DOHH2 (cell line): ENCODE measurements at regions not wholly inside any gene's neighbourhood (a gene's known extent, or its start where the extent isn't known, plus 50 kb on each side); places are given as distances from the start of the nearest gene placed in this dataset.

Experiments used
- H3F3A ChIP-seq: fragments of 200-600 bp; sonication (generic), shearing (Covaris generic); 2 replicates; pipeline ENCODE4 v1.6.0; 2016; ENCODE audit warnings: antibody characterized with exemption, mild to moderate bottlenecking; ENCODE audit not compliant: control insufficient read depth, insufficient read depth
- H3K27ac ChIP-seq: fragments of 200-600 bp; sonication (generic); 2 replicates; pipeline ENCODE4 v1.5.1; 2014; ENCODE audit warnings: low read depth, mild to moderate bottlenecking, low read length, moderate library complexity
- H3K27me3 ChIP-seq: fragments of 200-600 bp; sonication (generic); 2 replicates; pipeline ENCODE4 v1.6.1; 2014; ENCODE audit warnings: mild to moderate bottlenecking, low read length, mixed read lengths; ENCODE audit not compliant: control insufficient read depth
- H3K36me3 ChIP-seq: fragments of 200-600 bp; sonication (generic); 2 replicates; pipeline ENCODE4 v1.6.1; 2014; ENCODE audit warnings: mild to moderate bottlenecking, low read length, moderate library complexity, mixed read lengths; ENCODE audit not compliant: control insufficient read depth
- H3K4me1 ChIP-seq: fragments of 200-600 bp; sonication (generic); 2 replicates; pipeline ENCODE4 v1.6.1; 2014; ENCODE audit warnings: mild to moderate bottlenecking, low read length, mixed read lengths; ENCODE audit not compliant: control insufficient read depth
- H3K4me2 ChIP-seq: fragments of 200-600 bp; sonication (generic); 2 replicates; pipeline ENCODE4 v1.6.0; 2014; ENCODE audit warnings: mild to moderate bottlenecking, low read length, moderate library complexity
- H3K4me3 ChIP-seq: fragments of 200-600 bp; sonication (generic); 2 replicates; pipeline ENCODE4 v1.5.1; 2014; ENCODE audit warnings: mild to moderate bottlenecking, low read length, mixed read lengths
- H3K79me2 ChIP-seq: fragments of 200-600 bp; sonication (generic); 2 replicates; pipeline ENCODE4 v1.6.1; 2014; ENCODE audit warnings: mild to moderate bottlenecking, low read length, mixed read lengths; ENCODE audit not compliant: control insufficient read depth
- H3K9me2 ChIP-seq: fragments of 200-600 bp; sonication (generic); replicated peaks from 2 replicates; pipeline ENCODE4 v1.6.1; 2014; ENCODE audit warnings: mild to moderate bottlenecking, low read length, mixed read lengths; ENCODE audit not compliant: control insufficient read depth
- H3K9me3 ChIP-seq: fragments of 200-600 bp; sonication (generic); 2 replicates; pipeline ENCODE4 v1.6.1; 2014; ENCODE audit warnings: antibody characterized with exemption, low read length, mixed read lengths; ENCODE audit not compliant: control insufficient read depth, insufficient read depth
- H4K20me1 ChIP-seq: fragments of 200-600 bp; sonication (generic); 2 replicates; pipeline ENCODE4 v1.6.0; 2014; ENCODE audit warnings: low read depth, mild to moderate bottlenecking, antibody characterized with exemption, low read length, moderate library complexity; ENCODE audit not compliant: control insufficient read depth, insufficient read depth
- EZH2phosphoT487 ChIP-seq: fragments of 200-600 bp; sonication (generic); IDR thresholded peaks from 2 replicates; pipeline ENCODE4 v1.6.1; 2017; ENCODE audit warnings: borderline replicate concordance, mild to moderate bottlenecking, antibody characterized with exemption, low read length, moderate library complexity, mixed read lengths
- TF ChIP-seq, protein P1 (sequence below): fragments of 200-600 bp; sonication (generic); IDR thresholded peaks from one replicate; pipeline ENCODE4 v1.5.1; 2014; ENCODE audit warnings: antibody characterized with exemption, mild to moderate bottlenecking, low read depth, low read length; ENCODE audit not compliant: poor library complexity, severe bottlenecking

DNA sequence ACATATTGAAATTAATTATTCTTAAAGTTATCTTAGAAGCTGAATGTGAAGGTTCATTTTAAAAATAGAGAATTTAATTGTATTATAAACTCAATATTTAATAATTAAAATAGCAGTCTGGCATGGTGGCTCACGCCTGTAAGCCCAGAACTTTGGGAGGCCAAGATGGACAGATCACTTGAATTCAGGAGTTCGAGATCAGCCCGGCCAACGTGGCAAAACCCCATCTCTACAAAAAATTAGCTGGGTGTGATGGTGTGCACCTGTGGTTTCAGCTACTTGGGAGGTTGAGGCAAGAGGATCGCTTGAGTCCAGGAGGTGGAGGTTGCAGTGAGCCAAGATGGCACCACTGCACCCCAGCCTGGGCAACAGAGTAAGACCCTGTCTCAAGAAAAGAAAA, 659.9 kb upstream of the AGA start:
- Histone ChIP-seq H4K20me1 (no peaks in the 10 kb centered on the region), H3K4me3 (no peak overlapping the region), H3K9me3 (no peaks in the 10 kb centered on the region), H3F3A (no peaks in the 10 kb centered on the region), H3K27me3 (no peaks in the 10 kb centered on the region), H3K4me2 (no peak overlapping the region), H3K4me1 (no peaks in the 10 kb centered on the region), H3K36me3 (no peaks in the 10 kb centered on the region), H3K27ac (no peak overlapping the region), H3K79me2 (no peaks in the 10 kb centered on the region), H3K9me2 (no peaks in the 10 kb centered on the region; the same call in 1 of the 2 replicates)
- TF ChIP-seq, protein P1, sequence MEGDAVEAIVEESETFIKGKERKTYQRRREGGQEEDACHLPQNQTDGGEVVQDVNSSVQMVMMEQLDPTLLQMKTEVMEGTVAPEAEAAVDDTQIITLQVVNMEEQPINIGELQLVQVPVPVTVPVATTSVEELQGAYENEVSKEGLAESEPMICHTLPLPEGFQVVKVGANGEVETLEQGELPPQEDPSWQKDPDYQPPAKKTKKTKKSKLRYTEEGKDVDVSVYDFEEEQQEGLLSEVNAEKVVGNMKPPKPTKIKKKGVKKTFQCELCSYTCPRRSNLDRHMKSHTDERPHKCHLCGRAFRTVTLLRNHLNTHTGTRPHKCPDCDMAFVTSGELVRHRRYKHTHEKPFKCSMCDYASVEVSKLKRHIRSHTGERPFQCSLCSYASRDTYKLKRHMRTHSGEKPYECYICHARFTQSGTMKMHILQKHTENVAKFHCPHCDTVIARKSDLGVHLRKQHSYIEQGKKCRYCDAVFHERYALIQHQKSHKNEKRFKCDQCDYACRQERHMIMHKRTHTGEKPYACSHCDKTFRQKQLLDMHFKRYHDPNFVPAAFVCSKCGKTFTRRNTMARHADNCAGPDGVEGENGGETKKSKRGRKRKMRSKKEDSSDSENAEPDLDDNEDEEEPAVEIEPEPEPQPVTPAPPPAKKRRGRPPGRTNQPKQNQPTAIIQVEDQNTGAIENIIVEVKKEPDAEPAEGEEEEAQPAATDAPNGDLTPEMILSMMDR = no peak
- no peak for TF ChIP-seq EZH2phosphoT487

DNA sequence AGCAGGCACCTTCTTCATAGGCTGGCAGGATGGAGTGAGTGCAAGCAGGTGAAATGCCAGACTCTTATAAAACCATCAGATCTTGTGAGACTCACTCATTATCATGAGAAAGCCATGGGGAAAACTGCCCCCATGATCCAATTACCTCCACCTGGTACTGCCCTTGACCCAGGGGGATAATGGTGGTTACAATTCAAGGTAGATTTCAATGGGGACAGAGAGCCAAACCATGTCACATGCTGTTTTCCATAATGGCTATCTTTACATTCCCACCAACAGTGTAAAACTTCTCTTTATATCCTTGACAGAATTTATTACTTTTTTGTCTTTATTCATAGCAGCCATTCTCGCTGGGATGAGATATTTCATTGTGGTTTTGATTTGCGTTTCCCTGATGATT, 663.0 kb upstream of the AGA start:
- Histone ChIP-seq H3K27ac (no peak overlapping the region), H3K4me1 (no peaks in the 10 kb centered on the region), H3K9me3 (no peaks in the 10 kb centered on the region), H3K79me2 (no peaks in the 10 kb centered on the region), H3F3A (no peaks in the 10 kb centered on the region), H3K9me2 (no peaks in the 10 kb centered on the region; the same call in 1 of the 2 replicates), H3K4me3 (no peak overlapping the region), H3K36me3 (no peaks in the 10 kb centered on the region), H3K27me3 (no peaks in the 10 kb centered on the region), H3K4me2 (no peak overlapping the region), H4K20me1 (no peaks in the 10 kb centered on the region)
- no peak for TF ChIP-seq EZH2phosphoT487
- TF ChIP-seq, protein P1 = no peak

DNA sequence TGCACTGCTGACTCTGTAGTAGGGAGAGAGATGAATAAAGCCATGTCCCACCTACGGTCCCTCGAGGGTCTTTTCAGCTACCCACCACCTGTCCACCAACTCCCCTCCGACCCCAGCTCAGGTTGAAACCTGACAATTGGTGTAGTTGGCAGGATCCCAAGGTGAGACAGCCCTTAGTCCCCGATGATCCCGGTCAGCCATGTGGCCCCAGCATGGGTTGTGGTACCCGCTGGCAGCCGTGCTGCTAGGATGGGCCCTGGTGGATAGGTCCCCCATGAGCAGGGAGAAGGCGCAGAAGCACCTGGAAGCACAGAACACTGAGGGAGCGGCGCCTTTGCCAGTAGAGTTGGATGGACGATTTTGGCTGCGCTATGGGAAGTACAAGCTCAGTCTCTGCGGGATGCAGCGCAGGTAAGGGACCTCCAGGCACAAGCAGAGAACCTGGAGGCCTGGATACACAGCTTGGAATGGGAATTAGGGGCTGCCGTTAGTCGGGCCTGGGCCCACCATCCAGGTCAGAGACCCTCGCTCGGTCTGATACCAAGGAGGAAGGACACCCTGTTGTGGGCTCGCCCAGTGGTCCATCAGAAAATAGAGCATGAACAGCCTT, 694.6 kb upstream of the AGA start:
- H3K4me2 ChIP-seq = no peak overlapping the region

More for the DNA sequence above, 694.6 kb upstream of the AGA start:
- H3K36me3 ChIP-seq = no peaks in the 10 kb centered on the region
- H3K9me2 ChIP-seq = no peaks in the 10 kb centered on the region
- no peaks in the 10 kb centered on the region for H4K20me1 ChIP-seq
- peaks cover 6% of the 10 kb centered on the region; the same call in 1 of the 2 replicates for H3K9me3 ChIP-seq
- H3K27ac ChIP-seq = no peak overlapping the region
- H3F3A ChIP-seq = no peaks in the 10 kb centered on the region
- no peak overlapping the region for H3K4me3 ChIP-seq
- no peaks in the 10 kb centered on the region for H3K4me1 ChIP-seq
- TF ChIP-seq, protein P1 = no peak
- no peak for TF ChIP-seq EZH2phosphoT487
- no peaks in the 10 kb centered on the region for H3K79me2 ChIP-seq
- no peaks in the 10 kb centered on the region for H3K27me3 ChIP-seq
